ENCODE measurements at regions not wholly inside any gene's neighbourhood (a gene's known extent, or its start where the extent isn't known, plus 50 kb on each side); places are given as distances from the start of the nearest gene placed in this dataset.

GRCh38 chr16:8292271-8292670 lies 298.0 kb downstream of the TMEM114 start:
- H3K27me3 ChIP-seq (ENCODE audit: insufficient read depth, low read length), result no peaks in the 10 kb centered on the region
- TF ChIP-seq EGR1 (IDR thresholded peaks at IDR 0.05; ENCODE audit: low read depth) (no peak), CEBPB (IDR thresholded peaks at IDR 0.05; ENCODE audit: low read depth) (no peak), CBX3 (IDR thresholded peaks at IDR 0.05; ENCODE audit: low read depth) (no peak), RAD21 (IDR thresholded peaks at IDR 0.05; ENCODE audit: low read depth) (no peak), SP1 (IDR thresholded peaks at IDR 0.05; ENCODE audit: low read depth) (no peak), TCF7L2 (IDR thresholded peaks at IDR 0.05; ENCODE audit: borderline replicate concordance, extremely low read depth, insufficient read depth, insufficient read length) (no peak), ZFX (IDR thresholded peaks at IDR 0.05) (no peak), SRF (IDR thresholded peaks at IDR 0.05; ENCODE audit: low read depth) (no peak), CTCF (IDR thresholded peaks at IDR 0.05 in 2 of 3, conservative IDR thresholded peaks at IDR 0.05 in 1 of 3; ENCODE audit: borderline replicate concordance in 1 of 3, insufficient read depth in 1 of 3, low read depth in 2 of 3, low read length in 2 of 3) (no peak)
- H3K4me2 ChIP-seq (ENCODE audit: low read length), result no peak overlapping the region
- H3K4me1 ChIP-seq (ENCODE audit: control insufficient read depth in 1 of 2, insufficient read depth in 2 of 2, low read length in 2 of 2), result no peaks in the 10 kb centered on the region
- H4K20me1 ChIP-seq (ENCODE audit: insufficient read depth), result no peaks in the 10 kb centered on the region
- ChIA-PET RAD21 (ENCODE audit: low non-redundant PET in 1 of 2, low total read pairs in 2 of 2, uncharacterized antibody in 2 of 2, unreplicated experiment in 2 of 2) (no interaction called here), CTCF (no interaction called here), POLR2A (no interaction called here)
- H3K9me2 ChIP-seq (ENCODE audit: insufficient read depth), result no peaks in the 10 kb centered on the region
- no peak overlapping the region for H3K4me3 ChIP-seq (replicated peaks in 1 of 2; ENCODE audit: low read depth in 1 of 2, low read length in 2 of 2)
- H3K9ac ChIP-seq (ENCODE audit: low read length), result no peak overlapping the region
- no peak for ATAC-seq
- H3K36me3 ChIP-seq (ENCODE audit: control insufficient read depth in 1 of 2, insufficient read depth in 2 of 2, low read length in 2 of 2), result no peaks in the 10 kb centered on the region
- intact Hi-C loops (cut with micrococcal nuclease), result no loop called here
- no peak for DNase-seq (ENCODE audit: low read depth, low spot score)
- no TSS peak for BruUV-seq (replicated peaks)
- H3K9me3 ChIP-seq (ENCODE audit: control insufficient read depth in 1 of 2, insufficient read depth in 1 of 2, low read depth in 1 of 2, low read length in 2 of 2), result peaks cover 4 to 20% of the 10 kb centered on the region in 2 experiments; a peak in 2 of 4 replicates
- no peak overlapping the region for H3K27ac ChIP-seq (ENCODE audit: low read depth, low read length)
- no peaks in the 10 kb centered on the region for H3K79me2 ChIP-seq (ENCODE audit: insufficient read depth, low read length)
- no peak overlapping the region for H2AFZ ChIP-seq (ENCODE audit: low read depth, low read length, poor library complexity, severe bottlenecking)

GRCh38 chr16:8286348-8286747 lies 304.0 kb downstream of the TMEM114 start:
- Histone ChIP-seq H2AFZ (ENCODE audit: low read depth, low read length, poor library complexity, severe bottlenecking) (no peak overlapping the region), H3K36me3 (ENCODE audit: control insufficient read depth in 1 of 2, insufficient read depth in 2 of 2, low read length in 2 of 2) (no peaks in the 10 kb centered on the region), H3K4me1 (ENCODE audit: control insufficient read depth in 1 of 2, insufficient read depth in 2 of 2, low read length in 2 of 2) (no peaks in the 10 kb centered on the region), H3K9ac (ENCODE audit: low read length) (no peak overlapping the region), H3K79me2 (ENCODE audit: insufficient read depth, low read length) (no peaks in the 10 kb centered on the region), H3K27ac (ENCODE audit: low read depth, low read length) (no peak overlapping the region), H3K27me3 (ENCODE audit: insufficient read depth, low read length) (no peaks in the 10 kb centered on the region), H4K20me1 (ENCODE audit: insufficient read depth) (no peaks in the 10 kb centered on the region), H3K4me2 (ENCODE audit: low read length) (no peak overlapping the region), H3K9me3 (ENCODE audit: control insufficient read depth in 1 of 2, insufficient read depth in 1 of 2, low read depth in 1 of 2, low read length in 2 of 2) (peaks cover 4 to 18% of the 10 kb centered on the region in 2 experiments; a peak in 2 of 4 replicates), H3K4me3 (replicated peaks in 1 of 2; ENCODE audit: low read depth in 1 of 2, low read length in 2 of 2) (no peak overlapping the region), H3K9me2 (ENCODE audit: insufficient read depth) (no peaks in the 10 kb centered on the region)
- RAD21 ChIA-PET (ENCODE audit: low non-redundant PET in 1 of 2, low total read pairs in 2 of 2, uncharacterized antibody in 2 of 2, unreplicated experiment in 2 of 2), result no interaction called here
- intact Hi-C loops (cut with micrococcal nuclease), result no loop called here
- POLR2A ChIA-PET, result no interaction called here
- no peak for ATAC-seq
- no TSS peak for BruUV-seq (replicated peaks)
- CTCF ChIA-PET, result no interaction called here
- DNase-seq (ENCODE audit: low read depth, low spot score), result no peak
- TF ChIP-seq TCF7L2 (IDR thresholded peaks at IDR 0.05; ENCODE audit: borderline replicate concordance, extremely low read depth, insufficient read depth, insufficient read length) (no peak), JUND (IDR thresholded peaks at IDR 0.05) (no peak)

Measured in HCT116 (cell line).